NCI-H1694 (cell line): ENCODE measurements at regions not wholly inside any gene's neighbourhood (a gene's known extent, or its start where the extent isn't known, plus 50 kb on each side); places are given as distances from the start of the nearest gene placed in this dataset.
A peak's percentile ranks its signal among the peaks of the same experiment; 100 is the strongest.

Experiments
- DNase-seq: peaks from one replicate; lab custom pipeline; 2025; lab: John Stamatoyannopoulos, UW

DNA sequence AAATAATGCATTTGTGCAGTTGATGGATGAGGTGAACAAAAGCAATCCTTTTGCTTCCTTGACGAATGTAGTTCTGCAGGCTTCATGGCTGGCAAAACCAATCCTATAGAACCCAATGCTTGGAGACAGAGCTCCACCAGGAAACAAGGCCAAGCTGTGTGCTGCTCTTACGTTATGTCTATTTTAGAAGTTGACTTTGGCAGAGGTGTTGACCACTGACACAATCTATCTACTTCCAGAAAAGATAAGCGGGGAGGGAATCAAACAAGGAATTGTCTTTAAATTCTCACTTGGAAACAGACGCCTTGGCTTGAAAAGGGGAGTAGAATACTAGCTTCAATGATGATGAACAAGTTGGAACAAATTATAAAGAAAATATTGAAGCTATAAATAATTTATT, 211.2 kb downstream of the SETD4 start:
- DNase-seq: no peak

DNA sequence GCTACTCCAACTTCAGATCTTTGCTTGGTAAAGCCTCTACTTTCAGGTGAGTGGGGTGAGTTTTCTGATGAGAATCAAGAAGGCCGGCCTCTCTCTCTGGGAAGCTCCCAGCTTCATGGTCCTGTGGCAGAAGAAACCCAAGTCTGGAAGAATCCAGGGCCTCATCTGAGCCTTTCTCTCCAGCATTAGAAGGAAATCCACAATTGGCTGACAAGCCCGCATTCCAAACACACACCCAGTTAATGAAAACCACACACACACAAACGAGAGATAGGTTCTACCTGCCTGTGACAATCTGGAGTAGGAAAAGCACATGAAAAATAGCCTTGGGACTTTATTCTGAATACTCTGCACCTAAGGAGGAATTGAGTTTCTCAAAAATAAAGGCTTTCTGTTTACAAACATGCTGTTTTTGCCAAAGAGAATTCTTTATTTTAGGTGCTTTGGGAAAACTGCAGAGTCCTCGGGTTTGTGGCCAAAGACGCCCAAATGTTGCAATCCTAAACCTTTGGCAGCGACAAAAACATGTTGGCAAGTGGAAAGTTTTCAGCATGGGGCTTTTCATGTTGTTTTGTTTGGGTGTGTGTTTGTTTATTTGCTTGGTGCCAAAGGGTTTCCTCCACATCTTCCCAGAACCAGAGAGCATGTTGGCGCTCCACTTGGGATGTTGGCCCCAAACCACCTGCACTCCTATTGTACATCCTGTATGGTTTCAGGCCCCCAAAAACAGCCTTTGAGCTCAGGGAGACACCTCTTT, 216.2 kb downstream of the SETD4 start:
- no peak for DNase-seq

DNA sequence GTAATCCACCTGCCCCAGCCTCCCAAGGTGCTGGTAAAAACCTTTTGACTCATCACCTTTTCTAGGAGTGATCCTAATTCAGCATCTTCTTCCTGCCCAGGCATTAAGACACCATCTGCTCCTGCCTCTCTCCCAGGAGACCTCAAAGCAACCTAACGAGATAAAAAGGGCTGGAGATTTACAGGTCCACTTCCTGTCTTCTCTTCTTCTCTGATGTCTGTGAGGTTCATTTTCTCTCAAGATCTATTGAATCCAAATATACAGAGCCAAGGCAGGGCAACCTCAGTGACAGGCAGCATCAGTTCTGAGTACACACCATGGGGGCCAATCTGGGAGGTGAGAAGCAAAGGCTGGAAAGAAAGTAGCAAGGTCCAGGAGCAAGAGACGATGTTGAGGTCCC, 219.4 kb downstream of the SETD4 start:
- no peak for DNase-seq

DNA sequence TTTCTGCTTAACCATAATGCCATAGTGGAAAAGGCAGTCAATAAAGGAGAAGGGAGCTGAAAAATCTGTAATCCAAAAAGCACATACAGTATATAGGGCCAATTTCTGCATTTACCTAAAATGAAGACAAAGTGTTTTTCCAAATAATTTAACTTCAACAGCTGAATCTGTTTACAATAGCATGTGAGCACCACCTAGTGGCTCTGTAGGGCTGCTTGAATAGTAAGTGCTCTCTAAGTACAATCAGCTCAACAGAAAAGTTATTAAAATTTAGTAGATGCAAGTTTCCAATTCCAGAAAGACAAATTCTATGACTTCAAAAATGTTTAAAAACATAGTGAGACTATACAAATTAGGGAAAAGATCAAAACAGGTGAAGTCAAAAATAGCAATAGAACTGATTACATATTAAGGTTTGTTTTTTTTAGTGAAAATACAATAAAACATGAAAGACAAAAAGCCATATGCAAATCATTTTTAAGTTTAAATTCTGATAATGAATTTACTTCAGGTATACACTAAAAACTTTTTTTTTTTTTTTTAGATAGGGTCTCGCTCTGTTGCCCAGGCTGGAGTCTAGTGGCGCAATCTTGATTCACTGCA, 220.0 kb downstream of the SETD4 start:
- peak; percentile 73 for DNase-seq

DNA sequence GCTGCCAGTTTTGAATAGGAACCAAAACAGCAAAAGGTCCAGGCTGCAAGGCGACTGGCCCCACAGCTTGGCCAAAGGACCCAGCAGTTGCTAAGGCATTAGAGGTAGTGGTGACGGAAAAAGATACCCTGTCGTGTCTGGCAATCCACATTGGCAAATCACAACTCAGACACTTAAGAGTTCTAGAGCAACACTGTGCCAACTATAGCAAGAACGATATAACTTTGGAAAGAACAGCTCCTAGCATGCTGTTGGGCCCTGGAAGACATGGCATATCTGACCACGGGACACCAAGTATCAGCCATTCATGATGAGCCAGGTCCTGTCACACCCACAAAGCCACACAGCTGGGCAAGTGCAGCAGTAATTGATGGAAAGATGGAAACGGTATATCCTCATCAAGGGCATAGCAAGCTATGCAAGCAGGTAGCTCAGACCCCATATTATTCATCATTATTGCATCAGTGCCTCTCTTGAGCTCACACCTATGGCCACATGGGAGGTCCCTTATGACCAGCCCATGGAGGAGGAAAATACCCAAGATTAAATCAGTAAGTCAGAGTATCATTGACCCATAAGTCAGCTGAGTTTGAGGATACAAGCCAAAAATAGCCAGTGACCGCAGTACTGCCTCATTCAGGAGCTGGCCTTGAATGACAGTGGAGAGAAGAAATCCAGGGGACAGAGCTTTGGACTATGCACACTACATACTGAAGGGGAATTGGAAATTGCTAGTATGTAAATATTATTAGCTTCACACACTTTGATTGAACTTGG, 221.2 kb downstream of the SETD4 start:
- no peak for DNase-seq

DNA sequence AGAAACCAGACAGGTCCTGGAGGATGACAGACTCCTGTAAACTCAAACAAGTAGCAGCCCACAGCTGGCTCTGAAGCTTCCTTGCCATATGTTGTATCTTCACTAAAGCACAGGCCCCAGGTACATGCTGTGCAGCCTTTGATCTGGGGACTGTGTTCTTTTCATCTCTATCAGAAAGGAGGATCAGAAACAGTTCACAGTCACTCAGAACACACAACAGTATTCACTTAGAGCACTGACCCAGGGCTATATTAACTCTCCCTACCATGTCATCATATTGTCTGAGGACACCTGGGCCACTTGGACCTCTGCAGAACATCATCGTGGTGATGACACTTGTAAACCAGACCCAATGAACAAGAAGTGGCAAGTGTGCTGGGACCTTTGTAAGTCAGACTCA, 222.0 kb downstream of the SETD4 start:
- DNase-seq: no peak

DNA sequence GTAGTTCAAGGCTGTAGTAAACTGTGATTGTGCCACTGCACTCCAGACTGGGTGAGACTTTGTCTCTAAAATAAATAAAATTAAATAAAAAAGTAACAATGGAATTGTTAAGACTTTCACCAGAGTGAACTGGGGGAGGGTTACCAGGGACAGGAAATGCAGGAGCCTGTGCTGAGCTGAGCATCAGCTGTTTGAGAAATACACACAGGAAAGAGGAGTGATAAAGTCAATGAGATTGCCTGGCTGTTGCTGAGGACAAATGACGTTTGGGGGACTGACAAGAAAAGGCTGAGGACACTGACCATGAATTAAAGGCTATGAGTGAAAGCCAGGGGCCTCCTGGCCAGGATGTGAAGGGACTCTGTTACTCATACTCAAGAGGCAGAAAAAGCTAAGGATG, 226.3 kb downstream of the SETD4 start:
- DNase-seq: no peak

DNA sequence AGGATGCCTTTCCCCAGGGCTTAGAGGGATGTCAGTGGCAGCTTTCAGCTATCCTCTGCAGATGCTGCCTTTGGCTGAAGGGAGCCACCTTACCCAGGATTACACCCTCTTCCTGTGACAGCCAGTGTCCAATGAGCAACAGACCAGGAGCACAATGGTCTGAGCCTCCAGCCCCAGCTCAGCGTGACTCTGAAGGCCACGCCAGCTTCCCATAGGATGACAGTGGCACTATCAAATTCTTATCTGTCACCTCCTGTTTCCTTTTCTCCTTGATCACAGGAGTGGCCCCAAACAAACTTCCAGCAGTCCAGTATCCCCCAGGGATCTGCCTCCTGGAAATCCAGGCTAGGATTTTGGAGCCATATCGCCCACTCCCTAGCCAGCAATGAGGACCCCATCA, 226.9 kb downstream of the SETD4 start:
- DNase-seq: no peak

DNA sequence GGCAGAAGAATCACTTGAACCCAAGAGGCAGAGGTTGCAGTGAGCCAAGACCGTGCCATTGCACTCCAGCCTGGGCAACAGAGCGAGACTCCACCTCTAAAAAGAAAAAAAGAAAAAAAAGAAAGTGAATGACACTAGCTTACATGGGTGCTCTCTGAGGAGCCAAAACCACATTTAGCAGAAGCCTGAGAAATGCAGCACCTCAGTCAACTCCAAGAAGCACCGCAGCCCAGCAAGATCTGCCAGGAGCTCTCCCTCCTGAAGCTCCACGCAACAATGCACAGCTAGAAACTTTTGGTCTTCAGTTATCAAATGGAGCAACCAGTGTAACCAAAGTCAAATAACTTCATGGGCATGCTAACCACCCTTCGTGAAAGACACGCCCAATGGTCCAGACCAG, 229.1 kb downstream of the SETD4 start:
- no peak for DNase-seq

DNA sequence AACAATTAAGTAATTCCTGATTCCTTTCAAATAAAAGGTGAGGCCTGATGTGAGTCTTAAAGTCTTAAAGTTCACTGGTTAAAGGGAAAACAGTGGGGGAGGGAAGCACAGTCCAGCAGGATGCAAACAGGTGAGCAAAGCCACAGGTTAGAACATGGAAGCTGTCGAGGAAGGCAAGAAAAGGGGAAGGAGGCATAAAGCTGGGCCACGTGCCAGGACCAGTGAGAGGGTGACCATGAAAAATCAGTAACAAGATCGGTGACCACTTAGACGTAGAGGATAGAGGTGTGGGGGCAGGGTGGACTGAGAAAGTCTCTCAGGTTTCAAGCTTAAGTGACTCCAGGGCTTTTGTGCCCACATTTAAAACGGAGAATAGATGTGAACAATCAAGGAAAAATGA, 231.3 kb downstream of the SETD4 start:
- DNase-seq: no peak

DNA sequence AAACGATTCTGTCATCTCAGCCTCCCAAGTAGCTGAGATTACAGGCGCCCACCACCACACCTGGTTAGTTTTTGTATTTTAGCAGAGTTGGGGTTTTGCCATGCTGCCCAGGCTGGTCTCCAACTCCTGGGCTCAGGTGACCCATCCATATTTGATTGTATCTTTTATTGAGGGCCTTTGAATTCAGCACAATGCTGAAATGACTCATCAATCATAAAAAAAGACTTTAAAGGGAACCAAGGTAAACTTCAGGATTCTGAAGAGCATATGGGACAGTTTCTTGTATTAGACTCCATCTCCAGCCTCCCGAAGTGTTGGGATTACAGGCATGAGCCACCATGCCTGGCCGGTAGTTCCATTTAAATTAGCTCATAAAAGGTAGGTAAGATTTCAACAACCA, 232.2 kb downstream of the SETD4 start:
- DNase-seq: no peak

DNA sequence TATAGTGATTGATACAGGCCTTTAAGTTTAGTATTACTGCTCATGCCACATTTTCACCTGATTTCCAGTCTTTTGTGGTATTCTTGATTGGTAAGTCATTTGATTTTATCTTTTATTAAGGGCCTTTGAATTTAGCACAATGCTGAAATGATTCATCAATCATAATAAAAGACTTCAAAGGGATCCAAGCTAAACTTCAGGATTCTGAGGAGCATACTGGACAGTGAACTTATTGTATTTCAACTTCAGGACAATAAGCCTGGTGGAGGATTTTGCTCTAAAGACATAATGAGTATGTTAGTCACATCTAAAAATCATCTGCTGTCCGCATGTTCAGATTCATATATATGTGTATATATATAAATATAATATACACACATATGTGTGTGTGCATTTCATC, 233.3 kb downstream of the SETD4 start:
- no peak for DNase-seq

DNA sequence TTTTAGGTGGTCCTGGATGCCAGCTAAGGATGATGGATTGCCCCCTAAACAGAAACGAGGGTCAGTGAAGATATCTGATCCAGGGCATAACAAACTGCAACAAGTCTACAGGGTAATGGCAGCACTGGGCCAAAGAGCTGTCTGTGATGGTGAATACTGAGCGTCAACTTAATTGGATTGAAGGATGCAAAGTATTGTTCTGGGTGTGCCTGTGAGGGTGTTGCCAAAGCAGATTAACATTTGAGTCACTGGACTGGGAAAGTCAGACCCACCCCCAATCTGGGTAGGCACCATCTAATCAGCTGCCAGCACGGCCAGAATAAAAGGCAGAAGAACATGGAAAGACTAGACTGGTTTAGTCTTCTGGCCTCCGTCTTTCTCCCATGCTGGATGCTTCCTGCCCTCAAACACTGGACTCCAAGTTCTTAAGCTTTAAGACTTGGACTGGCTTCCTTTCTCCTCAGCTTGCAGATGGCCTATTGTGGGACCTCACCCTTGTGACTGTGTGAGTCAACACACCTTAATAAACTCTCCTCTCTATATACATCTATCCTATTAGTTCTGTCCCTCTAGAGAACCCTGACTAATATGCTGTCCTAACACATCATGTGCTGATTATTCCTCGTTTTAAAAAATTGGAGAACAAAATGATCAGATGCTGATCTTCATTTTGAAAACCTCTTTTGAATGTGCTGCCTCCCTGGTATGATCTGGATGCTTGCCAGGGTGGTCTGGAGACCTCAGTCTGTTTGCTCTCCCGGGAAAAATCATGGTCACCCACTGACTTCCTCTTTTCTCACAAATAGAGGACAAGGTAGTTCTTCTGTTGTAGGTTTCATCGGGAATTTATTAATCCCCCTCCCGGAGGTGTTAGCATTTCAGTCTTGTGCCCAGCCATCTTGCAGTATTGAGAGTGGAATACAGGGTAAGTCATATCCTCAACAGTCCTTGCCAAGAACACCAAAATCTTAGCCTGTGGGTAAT, 234.7 kb downstream of the SETD4 start:
- DNase-seq: no peak

DNA sequence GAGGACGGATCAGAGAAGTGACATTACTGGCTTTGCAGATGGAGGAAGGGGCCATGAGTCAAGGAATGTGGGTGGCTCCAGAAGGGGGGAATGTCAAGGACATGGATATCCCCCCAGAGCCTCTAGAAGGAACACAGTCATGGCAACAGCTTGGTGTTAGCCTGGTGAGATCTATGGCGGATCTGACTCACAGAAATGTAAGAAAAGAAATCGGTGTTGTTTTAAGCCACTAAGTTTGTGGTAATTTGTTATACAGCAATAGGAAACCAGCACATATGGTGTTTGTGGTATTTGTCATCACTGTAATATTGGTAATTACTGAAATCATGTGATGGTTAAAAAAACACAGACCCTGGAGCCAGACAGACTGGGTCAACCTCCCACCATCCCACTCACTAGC, 236.2 kb downstream of the SETD4 start:
- DNase-seq: no peak

DNA sequence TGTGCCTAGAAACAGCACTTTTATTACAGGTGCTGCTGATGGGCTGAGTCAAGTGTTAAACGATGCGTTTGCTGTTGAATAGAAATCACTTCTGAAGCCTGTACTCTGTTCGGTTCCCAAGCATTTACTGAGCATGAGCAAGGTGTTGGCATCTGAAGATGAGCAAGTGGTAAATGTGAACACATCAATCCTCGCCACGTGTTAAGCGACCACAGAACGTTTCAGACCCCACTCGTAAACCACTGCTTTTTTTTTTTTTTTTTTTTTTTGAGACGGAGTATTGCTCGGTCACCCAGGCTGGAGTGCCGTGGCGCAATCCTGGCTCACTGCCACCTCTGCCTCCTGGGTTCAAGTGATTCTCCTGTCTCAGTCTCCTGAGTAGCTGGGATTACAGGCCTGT, 241.2 kb downstream of the SETD4 start:
- no peak for DNase-seq

DNA sequence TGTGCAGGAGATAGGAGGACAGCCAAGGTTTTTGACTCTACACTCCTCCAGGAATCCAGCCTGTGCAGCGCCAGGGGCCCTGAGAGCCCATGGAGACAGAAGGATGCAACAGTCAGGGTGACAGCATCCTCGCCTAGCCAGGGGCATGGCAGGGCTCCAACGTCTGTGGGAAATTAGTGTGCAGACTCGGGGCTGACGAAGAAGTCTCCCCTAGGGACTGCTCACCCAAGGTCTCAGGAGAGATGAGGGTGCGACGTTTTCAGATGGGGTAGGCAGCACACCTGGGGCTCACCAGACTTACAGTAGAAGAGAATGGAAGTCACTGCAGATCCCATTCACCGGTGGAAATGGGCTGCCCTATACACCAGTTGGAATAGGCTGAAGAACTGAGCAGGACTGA, 241.7 kb downstream of the SETD4 start:
- DNase-seq: no peak

DNA sequence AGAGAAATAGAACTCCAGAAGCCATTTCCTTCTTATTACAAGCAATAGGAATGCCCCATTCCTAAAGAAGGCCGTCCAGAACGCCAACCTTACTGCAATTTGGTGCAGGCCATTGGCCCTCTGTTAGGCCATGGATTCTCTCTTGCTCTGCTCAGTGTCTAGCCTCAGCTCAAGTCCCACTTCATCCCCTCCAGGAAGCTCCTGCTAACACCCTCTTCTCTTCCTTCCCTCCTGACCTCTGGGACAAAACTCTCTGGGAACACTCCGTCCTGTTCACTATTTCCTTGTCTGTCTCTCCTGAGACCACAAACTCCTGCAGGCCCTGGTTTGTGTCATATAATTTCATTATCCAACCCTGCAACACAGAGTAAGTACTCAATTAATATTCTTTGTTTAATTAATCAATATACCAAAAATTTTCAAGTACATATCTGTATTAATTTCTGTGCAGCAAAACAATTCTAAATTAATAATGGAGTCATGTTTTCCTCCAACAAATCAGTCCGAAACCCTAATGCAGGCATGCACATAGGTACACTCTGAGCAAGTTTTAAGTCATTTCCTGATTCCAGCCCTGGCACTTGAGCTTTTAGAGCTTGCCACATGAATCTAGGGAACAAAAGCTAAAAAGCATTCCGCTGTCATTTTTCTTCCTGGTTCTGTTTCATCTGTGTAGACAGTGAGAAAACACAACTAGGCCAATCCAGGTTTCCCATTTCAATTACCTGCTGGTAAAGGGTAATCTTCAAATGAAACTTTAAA, 245.3 kb downstream of the SETD4 start:
- no peak for DNase-seq

DNA sequence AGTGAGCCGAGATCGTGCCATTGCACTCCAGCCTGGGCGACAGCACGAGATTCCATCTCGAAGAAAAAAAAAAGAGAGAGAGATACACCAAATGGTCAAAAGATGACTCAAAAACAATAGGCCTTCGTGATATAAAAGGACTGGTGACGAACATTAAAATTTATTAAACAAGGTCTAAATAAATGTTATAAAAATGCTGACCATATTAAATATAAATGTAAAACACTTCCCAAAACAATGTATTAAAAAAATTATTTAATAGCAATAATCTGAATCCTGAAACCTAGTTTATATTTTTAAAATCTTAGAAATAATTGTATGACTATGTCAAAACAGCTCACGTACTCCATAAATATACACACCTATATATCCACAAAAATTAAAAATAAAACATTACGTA, 247.6 kb downstream of the SETD4 start:
- no peak for DNase-seq

DNA sequence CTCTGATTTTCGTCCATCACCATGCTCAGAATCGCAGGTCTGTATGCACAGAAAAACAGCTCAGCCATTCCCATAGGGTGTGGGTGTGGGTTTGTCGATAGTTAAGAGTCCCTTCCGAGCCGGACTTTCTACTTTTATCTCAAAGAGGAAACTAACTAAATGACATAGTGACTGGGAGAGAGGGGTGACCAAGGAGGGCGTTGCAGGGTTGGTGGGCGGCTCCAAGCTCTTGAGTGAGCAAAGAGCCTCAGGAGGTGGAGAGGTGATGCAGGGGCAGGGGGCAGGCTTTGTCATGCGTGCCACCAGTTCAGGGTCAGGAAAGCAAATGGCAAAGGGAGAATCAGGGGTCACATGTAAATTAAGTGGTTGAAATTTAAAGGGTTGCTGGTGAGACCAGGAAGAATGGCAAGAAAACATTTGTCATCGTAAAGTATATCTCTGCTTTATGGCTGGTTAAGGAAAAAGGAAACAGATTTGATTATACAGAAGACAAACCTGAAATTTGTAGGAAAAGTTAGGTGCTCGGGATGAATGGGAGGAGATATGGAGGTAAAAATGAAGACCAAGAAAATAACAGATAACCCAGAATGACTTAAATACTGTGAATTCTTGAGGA, 249.0 kb downstream of the SETD4 start:
- DNase-seq: no peak

DNA sequence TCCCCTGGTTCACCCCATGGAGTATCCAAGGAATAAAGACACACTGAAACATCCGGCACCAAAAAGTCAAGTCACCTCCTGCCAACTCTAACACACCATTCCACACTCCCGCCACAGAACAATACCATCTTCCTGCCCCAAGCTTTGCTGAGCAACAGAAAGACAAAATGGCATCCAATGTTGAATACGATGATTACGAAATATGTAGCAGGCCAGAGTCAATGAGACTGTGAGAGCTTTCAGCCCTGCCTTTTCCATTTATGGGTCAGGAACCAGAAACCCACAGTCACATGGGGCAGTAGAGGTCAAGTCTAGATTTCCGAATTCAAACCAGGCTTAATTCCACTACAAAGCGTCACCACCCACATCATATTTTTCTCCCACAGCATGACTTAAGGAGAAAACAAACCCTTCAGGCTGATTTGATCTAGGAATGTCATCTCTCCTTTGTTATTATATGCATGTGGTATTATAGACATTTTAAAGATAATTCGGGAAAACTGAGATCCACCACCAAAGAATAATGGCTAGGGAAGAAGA, 249.8 kb downstream of the SETD4 start:
- no peak for DNase-seq

DNA sequence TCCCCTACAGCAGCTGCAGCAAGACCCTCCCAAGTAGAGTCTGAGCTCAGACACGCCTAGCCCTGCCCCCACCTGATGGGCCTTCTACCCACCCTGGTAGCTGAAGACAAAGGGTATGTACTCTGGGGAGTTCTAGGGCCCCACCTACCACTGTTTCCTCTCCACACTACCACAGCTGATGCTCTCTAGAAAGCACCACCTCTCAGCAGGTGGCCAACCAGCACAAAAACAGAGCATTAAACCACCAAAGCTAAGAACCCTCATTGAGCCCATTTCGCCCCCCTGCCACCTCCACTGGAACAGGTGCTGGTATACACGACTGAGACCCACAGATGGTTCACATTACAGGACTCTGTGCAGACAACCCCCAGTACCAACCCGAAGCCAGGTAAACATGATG, 258.9 kb downstream of the SETD4 start:
- DNase-seq: no peak
